ENCODE measurements at regions not wholly inside any gene's neighbourhood (a gene's known extent, or its start where the extent isn't known, plus 50 kb on each side); places are given as distances from the start of the nearest gene placed in this dataset.

GRCh38 chr17:79667746-79668145 is 56.9 kb upstream of the RBFOX3 start:
- TF ChIP-seq, protein P1, sequence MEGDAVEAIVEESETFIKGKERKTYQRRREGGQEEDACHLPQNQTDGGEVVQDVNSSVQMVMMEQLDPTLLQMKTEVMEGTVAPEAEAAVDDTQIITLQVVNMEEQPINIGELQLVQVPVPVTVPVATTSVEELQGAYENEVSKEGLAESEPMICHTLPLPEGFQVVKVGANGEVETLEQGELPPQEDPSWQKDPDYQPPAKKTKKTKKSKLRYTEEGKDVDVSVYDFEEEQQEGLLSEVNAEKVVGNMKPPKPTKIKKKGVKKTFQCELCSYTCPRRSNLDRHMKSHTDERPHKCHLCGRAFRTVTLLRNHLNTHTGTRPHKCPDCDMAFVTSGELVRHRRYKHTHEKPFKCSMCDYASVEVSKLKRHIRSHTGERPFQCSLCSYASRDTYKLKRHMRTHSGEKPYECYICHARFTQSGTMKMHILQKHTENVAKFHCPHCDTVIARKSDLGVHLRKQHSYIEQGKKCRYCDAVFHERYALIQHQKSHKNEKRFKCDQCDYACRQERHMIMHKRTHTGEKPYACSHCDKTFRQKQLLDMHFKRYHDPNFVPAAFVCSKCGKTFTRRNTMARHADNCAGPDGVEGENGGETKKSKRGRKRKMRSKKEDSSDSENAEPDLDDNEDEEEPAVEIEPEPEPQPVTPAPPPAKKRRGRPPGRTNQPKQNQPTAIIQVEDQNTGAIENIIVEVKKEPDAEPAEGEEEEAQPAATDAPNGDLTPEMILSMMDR (IDR thresholded peaks at IDR 0.05), result no peak
- no peak for TF ChIP-seq POLR2A (IDR thresholded peaks at IDR 0.05)
